ENCODE measurements at regions not wholly inside any gene's neighbourhood (a gene's known extent, or its start where the extent isn't known, plus 50 kb on each side); places are given as distances from the start of the nearest gene placed in this dataset.

GRCh38 chr4:131531087-131531486, 1618.0 kb upstream of the PCDH10 start:
- H3K4me3 ChIP-seq: no peak overlapping the region
- 84% methylated on average over 6 of the region's 6 CpGs for WGBS (ENCODE audit: low lambda C conversion rate, missing lambda C conversion rate)

GRCh38 chr4:131534944-131535645, 1614.0 kb upstream of the PCDH10 start:
- H3K4me3 ChIP-seq: no peak overlapping the region
- no peak overlapping the region for H3K27ac ChIP-seq
- no peaks in the 10 kb centered on the region for H3K4me1 ChIP-seq (ENCODE audit: insufficient read depth)
- H4K20me1 ChIP-seq (ENCODE audit: insufficient read depth, poor library complexity, severe bottlenecking): no peaks in the 10 kb centered on the region
- H3K36me3 ChIP-seq (replicated peaks; ENCODE audit: insufficient read depth, low read depth): no peaks in the 10 kb centered on the region
- H3K79me2 ChIP-seq: no peaks in the 10 kb centered on the region
- H2AFZ ChIP-seq: no peak overlapping the region
- TF ChIP-seq CTCF (IDR thresholded peaks at IDR 0.05; ENCODE audit: poor library complexity): no peak
- TF ChIP-seq EZH2 (IDR thresholded peaks at IDR 0.05; ENCODE audit: borderline replicate concordance): no peak
- TF ChIP-seq EZH2phosphoT487 (IDR thresholded peaks at IDR 0.05; ENCODE audit: low read depth, severe bottlenecking, unreplicated experiment): no peak
- no peaks in the 10 kb centered on the region for H3K9me3 ChIP-seq (ENCODE audit: low read depth)
- H3K4me2 ChIP-seq: no peak overlapping the region
- no peaks in the 10 kb centered on the region for H3K9me2 ChIP-seq (replicated peaks; ENCODE audit: insufficient read depth)
- no peaks in the 10 kb centered on the region for H3K27me3 ChIP-seq
- 79% methylated on average over 7 of the region's 7 CpGs for WGBS (ENCODE audit: low lambda C conversion rate, missing lambda C conversion rate)
- DNase-seq (ENCODE audit: low spot score): no peak

More at GRCh38 chr4:131531087-131531486, 1618.0 kb upstream of the PCDH10 start:
- DNase-seq (ENCODE audit: low spot score): no peak
- no peak overlapping the region for H3K27ac ChIP-seq
- H3K4me1 ChIP-seq (ENCODE audit: insufficient read depth): no peaks in the 10 kb centered on the region
- no peaks in the 10 kb centered on the region for H4K20me1 ChIP-seq (ENCODE audit: insufficient read depth, poor library complexity, severe bottlenecking)
- no peaks in the 10 kb centered on the region for H3K36me3 ChIP-seq (replicated peaks; ENCODE audit: insufficient read depth, low read depth)
- H3K9me2 ChIP-seq (replicated peaks; ENCODE audit: insufficient read depth): no peaks in the 10 kb centered on the region
- H3K79me2 ChIP-seq: no peaks in the 10 kb centered on the region
- no peak overlapping the region for H3K4me2 ChIP-seq
- no peaks in the 10 kb centered on the region for H3K27me3 ChIP-seq
- no peak overlapping the region for H2AFZ ChIP-seq
- no peak for TF ChIP-seq EZH2phosphoT487 (IDR thresholded peaks at IDR 0.05; ENCODE audit: low read depth, severe bottlenecking, unreplicated experiment)
- no peak for TF ChIP-seq CTCF (IDR thresholded peaks at IDR 0.05; ENCODE audit: poor library complexity)
- TF ChIP-seq EZH2 (IDR thresholded peaks at IDR 0.05; ENCODE audit: borderline replicate concordance): no peak
- H3K9me3 ChIP-seq (ENCODE audit: low read depth): no peaks in the 10 kb centered on the region

GRCh38 chr4:131540256-131540655, 1608.8 kb upstream of the PCDH10 start:
- no peaks in the 10 kb centered on the region for H3K27me3 ChIP-seq
- no peaks in the 10 kb centered on the region for H3K79me2 ChIP-seq
- no peaks in the 10 kb centered on the region for H3K9me3 ChIP-seq (ENCODE audit: low read depth)
- no peak overlapping the region for H3K27ac ChIP-seq
- WGBS (ENCODE audit: low lambda C conversion rate, missing lambda C conversion rate): 85% methylated on average over 3 of the region's 3 CpGs
- H3K9me2 ChIP-seq (replicated peaks; ENCODE audit: insufficient read depth): no peaks in the 10 kb centered on the region
- H3K4me2 ChIP-seq: no peak overlapping the region
- no peaks in the 10 kb centered on the region for H3K4me1 ChIP-seq (ENCODE audit: insufficient read depth)
- DNase-seq (ENCODE audit: low spot score): no peak
- TF ChIP-seq CTCF (IDR thresholded peaks at IDR 0.05; ENCODE audit: poor library complexity) (no peak), EZH2phosphoT487 (IDR thresholded peaks at IDR 0.05; ENCODE audit: low read depth, severe bottlenecking, unreplicated experiment) (no peak), EZH2 (IDR thresholded peaks at IDR 0.05; ENCODE audit: borderline replicate concordance) (no peak)
- no peak overlapping the region for H2AFZ ChIP-seq
- no peak overlapping the region for H3K4me3 ChIP-seq
- no peaks in the 10 kb centered on the region for H3K36me3 ChIP-seq (replicated peaks; ENCODE audit: insufficient read depth, low read depth)
- no peaks in the 10 kb centered on the region for H4K20me1 ChIP-seq (ENCODE audit: insufficient read depth, poor library complexity, severe bottlenecking)

Data from hepatocyte (in vitro differentiated cells).